Keratinocyte (primary cell): ENCODE measurements at regions not wholly inside any gene's neighbourhood (a gene's known extent, or its start where the extent isn't known, plus 50 kb on each side); places are given as distances from the start of the nearest gene placed in this dataset.

Source experiments
- DNase-seq: peaks from one replicate; pipeline ENCODE4 v3.0.0-alpha.2; 2011; ENCODE audit warnings: low read depth, missing footprints, low spot score
- FAIRE-seq: peaks from 2 replicates; lab custom pipeline; 2011; peaks lifted over from hg19 to GRCh38; lab: Jason Lieb, UNC
- H2AFZ ChIP-seq: 2 replicates; pipeline ENCODE4 v1.6.0; 2012; ENCODE audit warnings: low read length, control low read depth, inconsistent platforms; ENCODE audit not compliant: control insufficient read depth
- H3K27ac ChIP-seq: 2 replicates; pipeline ENCODE4 v1.5.1; 2011; ENCODE audit warnings: low read length; ENCODE audit not compliant: control insufficient read depth, insufficient read depth
- H3K27me3 ChIP-seq: 3 replicates; pipeline ENCODE4 v1.6.0; 2011; ENCODE audit warnings: low read length; ENCODE audit not compliant: control insufficient read depth, insufficient read depth; ENCODE audit errors: extremely low read depth
- H3K36me3 ChIP-seq, 2 experiments: 2 replicates in 1 of 2; 3 replicates in 1 of 2; pipeline ENCODE4 v1.5.1; 2011; ENCODE audit warnings: low read length in 2 of 2, mild to moderate bottlenecking in 1 of 2; ENCODE audit not compliant: control insufficient read depth in 2 of 2, insufficient read depth in 2 of 2; ENCODE audit errors: extremely low read depth in 1 of 2
- H3K4me1 ChIP-seq: 3 replicates; pipeline ENCODE4 v1.5.1; 2011; ENCODE audit warnings: low read length; ENCODE audit not compliant: control insufficient read depth, insufficient read depth; ENCODE audit errors: extremely low read depth
- H3K4me2 ChIP-seq: 3 replicates; pipeline ENCODE4 v1.6.0; 2011; ENCODE audit warnings: low read depth, low read length; ENCODE audit not compliant: control insufficient read depth, insufficient read depth; ENCODE audit errors: extremely low read depth
- H3K4me3 ChIP-seq, 3 experiments: fragments of 200-600 bp in 1 of 3; sonication (generic) in 1 of 3; 2 replicates in 2 of 3; 3 replicates in 1 of 3; pipeline ENCODE4 v1.5.1; 2011 to 2016; ENCODE audit warnings: low read length in 3 of 3, mild to moderate bottlenecking in 3 of 3, control low read depth in 2 of 3, inconsistent platforms in 1 of 3, low read depth in 1 of 3, mixed read lengths in 1 of 3, mixed run types in 1 of 3, moderate library complexity in 1 of 3; ENCODE audit not compliant: control insufficient read depth in 2 of 3, insufficient read depth in 2 of 3; ENCODE audit errors: extremely low read depth in 1 of 3
- H3K79me2 ChIP-seq: 2 replicates; pipeline ENCODE4 v1.6.0; 2012; ENCODE audit warnings: low read length; ENCODE audit not compliant: control insufficient read depth, insufficient read depth
- H3K9ac ChIP-seq: 3 replicates; pipeline ENCODE4 v1.6.0; 2011; ENCODE audit warnings: low read length; ENCODE audit not compliant: control insufficient read depth, insufficient read depth; ENCODE audit errors: extremely low read depth
- H3K9me1 ChIP-seq: 3 replicates; pipeline ENCODE4 v1.6.0; 2011; ENCODE audit warnings: low read length; ENCODE audit not compliant: control insufficient read depth, insufficient read depth; ENCODE audit errors: extremely low read depth
- H3K9me3 ChIP-seq: 2 replicates; pipeline ENCODE4 v1.5.1; 2012; ENCODE audit warnings: low read depth, low read length; ENCODE audit not compliant: control insufficient read depth
- H4K20me1 ChIP-seq: 3 replicates; pipeline ENCODE4 v1.6.0; 2011; ENCODE audit warnings: low read length; ENCODE audit not compliant: control insufficient read depth, insufficient read depth; ENCODE audit errors: extremely low read depth
- EZH2 ChIP-seq: IDR thresholded peaks from one replicate; pipeline ENCODE4 v1.6.1; 2012; ENCODE audit warnings: inconsistent platforms, mild to moderate bottlenecking, low read length, moderate library complexity
- dilution Hi-C: fragments of 300-500 bp; cut with MboI; formaldehyde crosslinking; loops from one replicate; pipeline ENCODE4 v1.7.0; 2020; ENCODE audit warnings: low sequenced_read_pairs; ENCODE audit not compliant: extremely low pct_ligation_motif_present
- TF ChIP-seq, protein P1 (sequence below), 3 experiments: IDR thresholded peaks in 1 of 3; conservative IDR thresholded peaks in 1 of 3; optimal IDR thresholded peaks in 1 of 3; 2 replicates in 2 of 3; 3 replicates in 1 of 3; pipeline versions ENCODE3 to v1.5.1; 2011; ENCODE audit warnings: low read length in 3 of 3, mild to moderate bottlenecking in 3 of 3, moderate library complexity in 2 of 3, control low read depth in 1 of 3, inconsistent platforms in 1 of 3; ENCODE audit not compliant: insufficient read depth in 2 of 3; ENCODE audit errors: extremely low read depth in 1 of 3

DNA sequence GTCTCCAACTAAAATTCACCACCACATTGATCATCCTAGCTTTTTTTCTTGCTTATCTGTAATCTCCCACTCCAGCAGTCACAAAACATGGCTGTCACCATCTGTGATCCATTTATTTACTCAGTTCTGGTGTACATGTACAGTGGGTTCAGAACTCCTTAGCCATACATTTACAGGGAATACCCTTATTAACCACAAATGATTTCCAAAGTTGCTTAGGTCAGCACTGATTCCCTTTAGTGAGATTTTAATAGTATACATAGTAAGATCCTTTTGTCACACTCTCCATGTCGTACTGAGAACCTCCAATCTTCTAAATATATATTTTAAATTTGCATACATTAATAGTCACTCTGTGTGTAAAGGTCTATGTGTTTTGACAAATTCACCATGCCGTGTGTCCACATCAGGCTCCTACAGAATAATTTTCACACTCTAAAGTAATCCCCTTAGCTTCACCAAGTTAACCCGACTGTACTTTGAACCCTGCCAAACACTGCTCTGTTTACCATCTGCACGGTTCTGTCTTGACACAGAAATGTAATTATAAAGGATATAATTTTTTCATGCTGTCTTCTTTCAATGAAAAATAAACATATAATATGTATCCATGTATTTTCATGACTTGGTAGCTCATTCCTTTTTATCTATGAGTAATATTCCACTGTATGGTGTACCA is 473.6 kb upstream of the ZP4 start:
- Histone ChIP-seq H3K4me3 (no peak overlapping the region), H3K9me3 (no peaks in the 10 kb centered on the region), H3K27ac (no peak overlapping the region), H3K4me2 (no peak overlapping the region), H3K9me1 (no peaks in the 10 kb centered on the region), H3K79me2 (no peaks in the 10 kb centered on the region), H3K27me3 (no peaks in the 10 kb centered on the region), H2AFZ (no peak overlapping the region), H4K20me1 (no peaks in the 10 kb centered on the region), H3K4me1 (no peaks in the 10 kb centered on the region), H3K9ac (no peak overlapping the region), H3K36me3 (no peaks in the 10 kb centered on the region)
- dilution Hi-C loops, result no loop called here
- DNase-seq, result no peak
- TF ChIP-seq, protein P1, sequence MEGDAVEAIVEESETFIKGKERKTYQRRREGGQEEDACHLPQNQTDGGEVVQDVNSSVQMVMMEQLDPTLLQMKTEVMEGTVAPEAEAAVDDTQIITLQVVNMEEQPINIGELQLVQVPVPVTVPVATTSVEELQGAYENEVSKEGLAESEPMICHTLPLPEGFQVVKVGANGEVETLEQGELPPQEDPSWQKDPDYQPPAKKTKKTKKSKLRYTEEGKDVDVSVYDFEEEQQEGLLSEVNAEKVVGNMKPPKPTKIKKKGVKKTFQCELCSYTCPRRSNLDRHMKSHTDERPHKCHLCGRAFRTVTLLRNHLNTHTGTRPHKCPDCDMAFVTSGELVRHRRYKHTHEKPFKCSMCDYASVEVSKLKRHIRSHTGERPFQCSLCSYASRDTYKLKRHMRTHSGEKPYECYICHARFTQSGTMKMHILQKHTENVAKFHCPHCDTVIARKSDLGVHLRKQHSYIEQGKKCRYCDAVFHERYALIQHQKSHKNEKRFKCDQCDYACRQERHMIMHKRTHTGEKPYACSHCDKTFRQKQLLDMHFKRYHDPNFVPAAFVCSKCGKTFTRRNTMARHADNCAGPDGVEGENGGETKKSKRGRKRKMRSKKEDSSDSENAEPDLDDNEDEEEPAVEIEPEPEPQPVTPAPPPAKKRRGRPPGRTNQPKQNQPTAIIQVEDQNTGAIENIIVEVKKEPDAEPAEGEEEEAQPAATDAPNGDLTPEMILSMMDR (optimal IDR thresholded peaks at IDR 0.05 in 1 of 3, IDR thresholded peaks at IDR 0.05 in 1 of 3, conservative IDR thresholded peaks at IDR 0.05 in 1 of 3; ENCODE audit: extremely low read depth in 1 of 3, insufficient read depth in 2 of 3, low read length in 3 of 3), result no peak
- TF ChIP-seq EZH2, result no peak
- FAIRE-seq, result no peak

DNA sequence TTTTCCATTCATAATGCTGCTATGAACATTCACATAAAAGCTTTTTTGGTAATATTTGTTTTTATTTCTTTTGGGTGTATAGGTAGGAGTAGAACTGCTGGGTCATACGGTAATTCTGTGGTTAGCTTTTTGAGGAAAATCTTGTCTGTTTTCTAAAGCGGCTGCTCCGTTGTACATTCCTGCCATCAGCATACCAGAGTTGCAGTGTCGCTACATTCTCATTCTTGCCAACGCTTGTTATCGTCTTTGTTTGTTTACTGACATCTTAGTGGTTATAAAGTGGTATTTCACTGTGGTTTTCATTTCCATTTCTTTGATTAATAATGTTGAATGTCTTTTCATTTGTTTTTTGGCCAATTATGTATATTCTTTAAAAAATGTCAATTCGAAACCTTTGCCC is 469.8 kb upstream of the ZP4 start:
- Histone ChIP-seq H4K20me1 (no peaks in the 10 kb centered on the region), H3K9me3 (no peaks in the 10 kb centered on the region), H3K79me2 (no peaks in the 10 kb centered on the region), H3K27ac (no peak overlapping the region), H3K36me3 (no peaks in the 10 kb centered on the region), H3K4me1 (no peaks in the 10 kb centered on the region), H3K9ac (no peak overlapping the region), H3K4me2 (no peak overlapping the region), H3K4me3 (no peak overlapping the region), H2AFZ (no peak overlapping the region), H3K9me1 (no peaks in the 10 kb centered on the region), H3K27me3 (no peaks in the 10 kb centered on the region)
- dilution Hi-C loops, result no loop called here
- TF ChIP-seq, protein P1 (optimal IDR thresholded peaks at IDR 0.05 in 1 of 3, IDR thresholded peaks at IDR 0.05 in 1 of 3, conservative IDR thresholded peaks at IDR 0.05 in 1 of 3; ENCODE audit: extremely low read depth in 1 of 3, insufficient read depth in 2 of 3, low read length in 3 of 3), result no peak
- no peak for TF ChIP-seq EZH2
- no peak for DNase-seq
- FAIRE-seq, result no peak
